ENCODE measurements at regions not wholly inside any gene's neighbourhood (a gene's known extent, or its start where the extent isn't known, plus 50 kb on each side); places are given as distances from the start of the nearest gene placed in this dataset.

DNA sequence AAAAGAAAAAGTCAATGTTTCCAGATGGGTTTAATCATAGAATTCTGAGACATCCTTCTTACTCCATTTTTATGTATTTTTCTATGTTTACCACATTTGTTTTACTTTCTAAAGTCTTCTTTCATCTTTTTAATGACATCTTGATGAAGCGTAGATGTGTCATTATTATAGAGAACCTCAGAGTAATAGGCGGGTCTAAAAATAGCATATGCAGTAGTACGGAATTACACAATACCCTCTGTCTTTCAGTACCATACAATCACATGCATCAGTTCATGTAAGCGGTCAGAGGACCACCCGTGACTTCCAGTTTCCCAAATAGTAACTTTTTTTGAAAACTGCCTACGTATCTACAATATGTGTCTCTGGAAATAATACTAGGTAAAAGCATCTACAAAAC, 224.0 kb downstream of the PLOD2 start:
- DNase-seq (ENCODE audit: low read depth) = no peak

DNA sequence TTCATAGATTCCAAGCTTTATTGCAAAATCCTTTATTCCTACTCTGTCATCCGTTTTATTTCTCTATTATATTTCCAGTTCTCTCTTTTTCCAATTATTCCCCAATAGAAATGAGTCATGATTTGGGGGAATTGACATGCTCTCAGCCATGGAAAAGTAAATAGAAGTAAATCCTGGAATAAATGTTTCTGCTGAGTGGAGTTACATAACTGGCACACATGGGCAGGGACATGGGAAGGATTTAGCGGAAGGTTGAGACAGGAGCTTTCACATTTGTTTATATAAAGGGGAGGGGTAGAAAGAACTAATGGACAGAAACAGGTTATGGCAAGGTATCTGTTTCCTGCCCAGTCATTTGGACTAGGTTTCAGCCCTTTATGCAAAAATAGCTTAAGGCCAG, 221.6 kb downstream of the PLOD2 start:
- no peak for DNase-seq (ENCODE audit: low read depth)

DNA sequence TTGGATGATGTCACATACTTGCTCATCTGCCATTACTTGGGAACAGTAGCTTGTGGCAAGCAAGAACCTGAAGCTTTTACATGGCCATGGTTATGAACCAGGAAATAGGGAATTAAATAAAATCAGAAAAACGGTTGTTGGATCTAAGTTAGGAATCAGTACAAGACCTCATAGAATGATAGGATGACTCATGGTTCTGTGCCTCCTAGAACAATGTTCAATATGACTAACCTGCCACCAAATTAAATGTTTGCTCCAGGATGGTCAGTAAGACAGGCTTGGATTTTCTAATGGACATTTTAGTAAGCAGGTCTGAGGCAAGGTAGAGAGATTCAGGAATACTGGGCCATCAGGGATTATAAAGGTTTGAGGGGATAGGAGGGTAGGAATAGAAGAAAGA, 218.9 kb downstream of the PLOD2 start:
- no peak for DNase-seq (ENCODE audit: low read depth)

DNA sequence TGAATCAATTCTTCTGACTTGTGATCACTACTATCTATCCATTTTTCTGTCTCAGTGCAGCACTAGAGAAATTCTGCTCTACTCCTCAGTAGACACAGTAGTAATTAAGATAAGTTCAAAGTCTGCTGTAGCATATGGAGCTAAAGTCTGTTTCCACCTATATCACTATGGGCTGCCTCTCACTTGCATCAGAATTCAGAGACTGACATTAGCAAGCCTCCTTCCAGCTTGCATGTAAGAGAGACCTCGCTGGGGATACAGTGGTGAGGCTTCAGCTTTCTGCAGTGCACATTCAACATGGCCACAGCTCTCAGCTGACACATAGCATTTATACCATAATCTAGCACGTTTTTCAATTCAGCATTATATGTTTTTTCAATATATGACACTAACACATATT, 217.0 kb downstream of the PLOD2 start:
- no peak for DNase-seq (ENCODE audit: low read depth)

DNA sequence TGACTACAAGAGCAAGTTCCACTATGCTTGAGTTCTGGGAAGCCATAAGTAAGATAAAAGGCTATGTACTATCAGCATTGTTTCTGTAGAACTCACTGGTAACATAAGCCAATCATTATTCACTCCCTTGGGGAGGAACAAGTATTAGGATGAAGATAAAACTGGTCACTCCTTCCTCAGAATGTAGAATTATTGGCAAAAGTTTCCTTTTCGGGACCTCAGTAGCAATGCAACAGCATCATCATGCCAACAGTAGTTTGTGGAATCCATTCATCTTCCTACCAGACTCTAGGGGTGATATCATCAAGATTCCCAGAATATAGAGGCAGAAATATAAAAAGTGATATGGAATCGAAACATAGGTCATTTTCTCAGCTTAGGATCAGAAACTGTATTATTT, 209.5 kb downstream of the PLOD2 start:
- DNase-seq (ENCODE audit: low read depth) = peak; percentile 4

DNA sequence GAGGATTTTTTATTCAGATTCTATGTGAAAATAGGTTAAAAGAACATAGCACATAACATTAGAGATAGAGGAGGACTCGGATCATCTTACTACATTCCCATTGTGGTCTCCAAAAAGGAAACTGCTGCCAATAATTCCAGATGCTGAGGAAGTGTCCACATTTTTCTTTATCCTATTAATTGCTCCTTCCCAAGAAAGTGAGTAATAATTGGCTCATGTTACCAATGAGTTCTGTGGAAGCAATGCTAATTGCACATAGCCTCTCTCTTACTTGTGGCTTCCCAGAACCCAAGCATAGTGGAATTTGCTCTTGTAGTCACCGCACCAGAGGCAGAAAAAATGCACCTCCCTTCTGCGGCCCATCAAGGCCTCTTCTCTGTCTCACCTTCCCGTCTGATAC, 208.4 kb downstream of the PLOD2 start:
- DNase-seq (ENCODE audit: low read depth) = peak; percentile 52

DNA sequence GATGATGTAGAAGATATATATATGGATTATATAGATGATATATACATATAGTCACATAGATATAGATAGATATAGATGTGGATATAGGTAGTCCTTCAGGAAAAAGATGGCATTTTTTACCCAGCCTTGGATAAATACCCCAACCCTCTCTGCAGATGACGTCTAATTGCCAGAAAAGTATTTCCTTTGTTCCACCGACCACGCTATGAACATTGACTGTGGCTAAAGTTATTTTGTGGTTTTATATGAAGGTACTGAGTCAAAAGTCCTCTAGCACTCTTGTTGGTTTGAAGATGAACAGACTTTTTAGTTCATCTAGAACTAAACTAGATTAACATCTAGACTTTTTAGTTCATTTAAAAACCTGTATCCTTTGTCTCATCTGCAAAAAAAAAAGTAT, 207.7 kb downstream of the PLOD2 start:
- no peak for DNase-seq (ENCODE audit: low read depth)

DNA sequence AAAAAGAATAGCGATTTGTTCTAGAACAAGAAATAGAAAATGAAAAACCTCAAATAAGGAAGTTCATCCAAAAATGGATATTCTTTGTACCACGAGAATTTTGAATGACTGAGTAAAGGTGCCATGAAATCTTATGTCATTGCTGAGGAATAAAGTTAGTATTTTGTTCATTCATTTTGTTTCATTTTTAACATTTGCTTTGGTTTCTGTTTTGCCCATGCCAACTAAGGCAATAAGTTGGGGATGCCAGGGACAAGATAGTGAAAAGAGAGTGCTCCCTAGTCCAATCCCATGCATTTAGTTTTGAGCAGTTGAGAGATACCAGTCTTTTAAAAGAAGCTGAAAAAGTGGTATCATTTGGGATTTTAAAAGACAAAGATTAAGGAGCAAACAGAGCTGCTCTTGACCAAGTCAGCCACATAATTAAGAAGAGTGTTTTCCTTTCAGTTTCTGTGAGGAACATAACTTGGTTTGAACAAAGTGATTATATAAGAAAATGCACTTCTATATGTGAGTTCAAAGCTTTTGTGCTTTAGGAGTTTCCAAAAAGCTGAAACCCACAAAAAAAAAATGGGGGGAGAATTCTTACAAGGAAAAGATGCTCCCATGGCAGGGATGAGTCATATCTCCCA, 201.4 kb downstream of the PLOD2 start:
- no peak for DNase-seq (ENCODE audit: low read depth)

DNA sequence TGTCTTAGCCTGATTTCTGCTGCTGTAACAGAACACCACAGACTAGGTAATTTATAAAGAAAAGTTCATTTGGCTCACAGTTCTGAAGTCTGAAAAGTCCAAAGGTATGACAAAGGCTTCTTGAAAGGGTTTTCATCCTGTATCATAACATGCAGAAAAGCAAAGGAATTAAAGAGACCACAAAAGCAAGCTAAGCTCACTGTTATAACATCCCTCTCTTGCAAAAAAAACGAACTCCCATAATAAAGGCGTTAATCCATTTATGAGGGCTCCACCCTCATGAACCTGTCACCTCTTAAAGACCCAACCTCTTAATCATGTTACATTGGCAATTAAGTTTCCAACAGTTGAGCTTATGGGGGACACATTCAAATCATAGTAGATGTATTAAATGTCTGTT, 197.9 kb downstream of the PLOD2 start:
- DNase-seq (ENCODE audit: low read depth) = no peak

DNA sequence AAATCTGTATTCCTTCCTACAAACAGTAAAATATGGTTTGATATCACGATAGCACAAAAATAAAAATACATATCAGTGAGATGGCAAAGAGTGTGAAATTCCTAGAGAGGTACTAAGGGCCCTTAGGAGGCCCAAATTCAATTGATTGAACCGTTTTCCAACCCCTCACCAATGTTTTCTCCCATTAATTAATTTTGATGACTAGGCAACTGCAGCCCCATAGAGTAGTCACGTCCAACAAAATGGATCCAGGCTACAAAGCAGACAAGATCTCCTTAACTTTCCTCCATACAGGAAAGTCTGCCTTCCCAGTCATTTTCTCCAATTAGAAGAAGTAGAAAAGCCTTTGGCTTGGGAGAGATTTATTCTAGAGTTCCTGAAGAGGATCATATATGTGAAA, 193.9 kb downstream of the PLOD2 start:
- no peak for DNase-seq (ENCODE audit: low read depth)

DNA sequence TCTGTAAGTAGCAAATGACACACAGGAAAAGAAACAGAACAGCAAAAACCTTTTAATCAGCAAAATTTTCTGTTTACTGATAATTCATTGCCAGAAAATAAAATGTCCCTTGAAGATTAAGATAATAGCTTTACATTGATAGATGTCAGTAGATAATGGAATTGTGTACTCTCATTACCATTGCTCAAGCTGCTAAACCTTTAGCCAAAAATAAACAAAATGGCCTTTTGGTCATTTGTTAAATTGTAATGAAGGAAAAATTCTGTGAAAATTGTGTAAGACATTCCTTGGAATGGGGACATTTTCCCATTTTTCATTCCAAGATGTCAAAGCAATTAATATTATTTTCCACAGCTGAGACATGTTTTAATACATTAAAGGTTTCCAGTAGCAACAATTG, 189.8 kb downstream of the PLOD2 start:
- peak; percentile 27 for DNase-seq (ENCODE audit: low read depth)

DNA sequence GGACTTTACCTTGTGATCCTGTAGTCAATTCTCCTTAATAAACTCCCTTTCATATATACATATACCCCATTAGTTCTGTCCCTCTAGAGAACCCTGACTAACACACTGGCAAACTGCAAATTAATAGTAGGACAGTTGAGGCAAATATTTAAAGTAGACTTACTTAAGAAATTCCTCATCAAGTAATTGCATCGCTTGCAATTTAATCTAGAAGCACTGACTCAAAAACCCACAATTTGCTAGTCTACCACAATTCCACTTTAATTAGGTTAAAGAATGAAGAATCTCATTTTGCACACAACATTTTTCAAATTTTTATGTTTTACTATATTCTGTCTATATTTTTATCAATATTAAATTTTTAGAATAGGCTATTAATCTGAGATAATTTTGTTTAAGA, 188.1 kb downstream of the PLOD2 start:
- no peak for DNase-seq (ENCODE audit: low read depth)

DNA sequence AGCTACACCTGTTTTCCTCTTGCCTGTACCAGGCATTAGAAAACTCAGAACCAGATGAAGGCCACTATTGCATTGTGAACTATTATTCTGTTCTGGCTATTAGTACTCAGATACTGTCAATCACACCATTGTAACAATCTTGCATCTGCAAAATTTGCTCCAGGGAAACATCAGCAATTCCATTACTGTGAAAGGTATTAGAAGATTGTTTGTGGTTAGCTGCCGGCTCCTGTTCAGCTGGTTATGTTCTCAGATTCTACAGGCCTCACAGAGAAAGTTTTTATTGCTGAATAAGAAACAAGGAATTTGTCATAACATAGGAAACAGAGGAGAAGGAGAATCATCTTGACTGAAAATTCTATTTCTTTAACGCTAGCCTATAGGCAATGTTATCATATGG, 179.9 kb downstream of the PLOD2 start:
- DNase-seq (ENCODE audit: low read depth) = peak; percentile 31

DNA sequence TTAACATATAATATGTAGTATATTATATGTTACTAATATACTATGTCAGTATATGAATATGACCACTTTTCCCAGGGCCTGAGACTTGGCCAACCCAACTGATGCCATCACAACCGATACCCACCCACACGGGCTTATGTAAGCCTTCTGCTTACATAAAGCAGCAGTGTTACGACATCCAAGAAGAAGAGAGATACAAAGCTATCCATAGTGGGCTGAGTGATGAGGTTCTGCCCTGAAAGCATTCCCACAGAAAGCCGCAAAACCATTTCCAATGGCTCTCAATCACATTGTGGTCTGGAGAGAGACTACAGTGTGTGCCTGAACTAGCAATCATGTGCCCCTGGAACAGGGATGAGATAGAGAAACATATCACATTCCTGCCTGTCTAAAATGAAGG, 177.9 kb downstream of the PLOD2 start:
- DNase-seq (ENCODE audit: low read depth) = peak; percentile 90
